ENCODE measurements at regions not wholly inside any gene's neighbourhood (a gene's known extent, or its start where the extent isn't known, plus 50 kb on each side); places are given as distances from the start of the nearest gene placed in this dataset.

DNA sequence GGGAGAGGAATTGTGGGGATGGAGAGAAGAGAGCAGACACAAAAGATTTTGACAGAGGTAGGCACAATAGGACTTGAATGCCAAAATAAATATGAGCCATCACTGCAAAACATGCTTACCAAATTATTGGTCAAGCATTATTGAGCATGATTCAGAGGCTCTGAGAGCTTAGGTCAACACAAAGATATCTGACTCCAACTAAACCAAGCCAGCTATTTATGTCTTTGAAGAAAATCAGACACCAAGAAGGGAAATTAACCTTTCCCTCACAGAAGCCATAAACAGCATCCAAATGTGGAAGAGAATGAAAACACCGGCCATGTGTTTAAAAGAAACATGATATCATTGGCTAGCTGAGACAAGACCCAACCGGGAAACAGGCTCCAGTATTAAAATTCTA lies 323.2 kb downstream of the RAB28 start:
- no peak overlapping the region for H2AFZ ChIP-seq (ENCODE audit: low read depth)
- H3K27ac ChIP-seq, result no peak overlapping the region
- H3K9ac ChIP-seq, result no peak overlapping the region
- no peak overlapping the region for H3K4me2 ChIP-seq
- H4K20me1 ChIP-seq (ENCODE audit: insufficient read depth), result no peaks in the 10 kb centered on the region
- no peaks in the 10 kb centered on the region for H3K79me2 ChIP-seq (ENCODE audit: insufficient read depth, low read depth)
- H3K27me3 ChIP-seq (ENCODE audit: insufficient read depth, low read depth), result no peaks in the 10 kb centered on the region
- no peaks in the 10 kb centered on the region for H3K4me1 ChIP-seq (ENCODE audit: low read depth, poor library complexity, severe bottlenecking)
- TF ChIP-seq, protein P1, sequence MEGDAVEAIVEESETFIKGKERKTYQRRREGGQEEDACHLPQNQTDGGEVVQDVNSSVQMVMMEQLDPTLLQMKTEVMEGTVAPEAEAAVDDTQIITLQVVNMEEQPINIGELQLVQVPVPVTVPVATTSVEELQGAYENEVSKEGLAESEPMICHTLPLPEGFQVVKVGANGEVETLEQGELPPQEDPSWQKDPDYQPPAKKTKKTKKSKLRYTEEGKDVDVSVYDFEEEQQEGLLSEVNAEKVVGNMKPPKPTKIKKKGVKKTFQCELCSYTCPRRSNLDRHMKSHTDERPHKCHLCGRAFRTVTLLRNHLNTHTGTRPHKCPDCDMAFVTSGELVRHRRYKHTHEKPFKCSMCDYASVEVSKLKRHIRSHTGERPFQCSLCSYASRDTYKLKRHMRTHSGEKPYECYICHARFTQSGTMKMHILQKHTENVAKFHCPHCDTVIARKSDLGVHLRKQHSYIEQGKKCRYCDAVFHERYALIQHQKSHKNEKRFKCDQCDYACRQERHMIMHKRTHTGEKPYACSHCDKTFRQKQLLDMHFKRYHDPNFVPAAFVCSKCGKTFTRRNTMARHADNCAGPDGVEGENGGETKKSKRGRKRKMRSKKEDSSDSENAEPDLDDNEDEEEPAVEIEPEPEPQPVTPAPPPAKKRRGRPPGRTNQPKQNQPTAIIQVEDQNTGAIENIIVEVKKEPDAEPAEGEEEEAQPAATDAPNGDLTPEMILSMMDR (conservative IDR thresholded peaks at IDR 0.05; ENCODE audit: low read depth, low read length), result no peak
- H3K36me3 ChIP-seq (ENCODE audit: insufficient read depth), result no peaks in the 10 kb centered on the region
- no peak overlapping the region for H3K4me3 ChIP-seq (IDR thresholded peaks at IDR 0.05; ENCODE audit: insufficient read depth, low read depth, low read length)

DNA sequence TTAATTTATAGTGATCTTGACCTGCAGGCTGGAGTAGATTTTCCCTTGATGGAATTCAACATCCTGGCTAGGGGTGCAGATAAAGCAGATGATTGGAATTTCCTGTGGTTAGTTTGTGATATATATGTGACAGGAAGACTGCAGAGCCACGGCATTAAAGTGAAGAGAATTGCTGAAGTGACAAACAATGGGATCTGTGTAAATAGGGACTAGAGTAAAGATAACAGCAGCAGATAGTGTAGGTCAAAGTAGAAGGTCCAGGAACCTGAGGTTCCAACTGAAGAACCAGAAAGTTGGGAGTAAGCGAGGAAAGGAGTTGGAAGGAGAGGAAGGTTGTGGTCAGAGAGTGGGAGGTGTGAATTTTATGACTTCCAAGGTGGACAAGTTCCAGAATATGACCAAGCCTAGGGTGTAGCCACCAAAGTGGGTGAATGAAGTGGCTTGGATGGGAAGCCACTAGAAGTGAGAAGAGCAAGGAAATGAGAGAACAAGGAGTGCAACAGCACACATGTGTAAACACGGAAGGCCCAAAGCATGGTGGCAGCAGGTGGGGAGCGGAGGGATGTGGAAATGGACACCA lies 325.0 kb downstream of the RAB28 start:
- Histone ChIP-seq H3K4me2 (no peak overlapping the region), H3K4me3 (IDR thresholded peaks at IDR 0.05; ENCODE audit: insufficient read depth, low read depth, low read length) (no peak overlapping the region), H3K36me3 (ENCODE audit: insufficient read depth) (no peaks in the 10 kb centered on the region), H3K27me3 (ENCODE audit: insufficient read depth, low read depth) (no peaks in the 10 kb centered on the region), H4K20me1 (ENCODE audit: insufficient read depth) (no peaks in the 10 kb centered on the region), H2AFZ (ENCODE audit: low read depth) (no peak overlapping the region), H3K27ac (no peak overlapping the region), H3K79me2 (ENCODE audit: insufficient read depth, low read depth) (no peaks in the 10 kb centered on the region), H3K4me1 (ENCODE audit: low read depth, poor library complexity, severe bottlenecking) (no peaks in the 10 kb centered on the region), H3K9ac (no peak overlapping the region)
- TF ChIP-seq, protein P1 (conservative IDR thresholded peaks at IDR 0.05; ENCODE audit: low read depth, low read length), result no peak

DNA sequence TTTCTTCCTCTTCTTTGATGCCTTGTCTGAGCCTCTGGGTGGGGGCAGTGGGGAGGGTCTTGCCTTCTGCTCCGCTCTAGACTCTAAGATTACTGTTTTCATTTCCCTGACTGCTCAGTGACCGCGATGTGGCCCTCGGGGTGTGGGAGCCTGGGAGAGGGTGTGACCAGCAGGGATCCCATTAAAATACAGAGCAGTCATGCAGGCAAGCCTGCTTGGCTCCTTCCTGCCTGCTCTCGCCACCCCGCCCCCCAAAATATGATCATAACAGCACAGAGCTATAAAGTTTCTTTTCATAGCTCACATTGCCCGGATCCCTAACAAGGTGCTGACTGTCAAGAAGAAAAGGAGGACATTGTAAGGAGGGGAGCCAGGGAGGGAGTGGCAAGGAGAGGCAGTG lies 332.9 kb downstream of the RAB28 start:
- Histone ChIP-seq H2AFZ (ENCODE audit: low read depth) (no peak overlapping the region), H3K36me3 (ENCODE audit: insufficient read depth) (no peaks in the 10 kb centered on the region), H3K79me2 (ENCODE audit: insufficient read depth, low read depth) (no peaks in the 10 kb centered on the region), H3K4me1 (ENCODE audit: low read depth, poor library complexity, severe bottlenecking) (no peaks in the 10 kb centered on the region), H3K9ac (no peak overlapping the region), H3K27me3 (ENCODE audit: insufficient read depth, low read depth) (no peaks in the 10 kb centered on the region), H3K27ac (no peak overlapping the region), H3K4me3 (IDR thresholded peaks at IDR 0.05; ENCODE audit: insufficient read depth, low read depth, low read length) (no peak overlapping the region), H4K20me1 (ENCODE audit: insufficient read depth) (no peaks in the 10 kb centered on the region), H3K4me2 (no peak overlapping the region)
- TF ChIP-seq, protein P1 (conservative IDR thresholded peaks at IDR 0.05; ENCODE audit: low read depth, low read length), result no peak

DNA sequence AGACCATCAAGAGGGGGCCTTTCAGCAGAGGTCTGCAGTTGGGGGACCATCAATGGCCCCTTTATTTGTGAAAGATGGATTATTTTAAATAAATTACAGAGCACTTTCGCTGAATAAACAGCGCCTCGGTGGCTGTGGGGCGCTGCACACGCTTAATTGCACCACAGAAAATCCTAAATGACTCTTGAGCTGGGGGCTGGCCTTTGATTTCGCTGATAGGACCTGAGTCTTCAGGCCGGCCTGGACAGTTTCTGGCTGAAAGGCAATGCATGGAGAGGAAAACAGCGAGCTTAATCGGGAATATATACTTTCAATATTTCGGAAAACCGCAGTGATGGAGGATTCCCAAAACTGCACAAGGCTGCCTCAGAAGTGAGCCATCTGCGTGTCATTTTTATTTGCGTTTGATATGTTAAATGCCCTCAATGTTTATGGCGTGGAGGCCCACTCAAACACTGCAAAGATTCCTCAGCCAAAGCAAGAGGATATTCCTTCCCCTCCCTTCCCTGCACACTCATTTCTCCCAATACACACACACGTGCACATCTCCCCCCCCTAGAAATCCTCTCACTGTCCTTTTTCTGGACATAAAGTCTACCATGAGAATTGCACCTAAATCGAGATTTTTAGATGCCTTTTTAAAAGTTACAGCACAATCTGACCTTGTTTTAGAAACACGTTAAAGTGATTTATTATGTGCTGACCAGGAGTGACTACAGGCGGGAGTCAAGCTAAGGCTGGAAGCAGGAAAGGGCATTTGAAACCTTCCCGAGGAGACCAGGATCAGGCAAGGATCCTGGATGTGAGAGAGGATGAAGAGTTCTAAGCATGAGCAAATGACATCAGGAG lies 340.7 kb downstream of the RAB28 start:
- H3K79me2 ChIP-seq (ENCODE audit: insufficient read depth, low read depth), result no peaks in the 10 kb centered on the region
- TF ChIP-seq, protein P1 (conservative IDR thresholded peaks at IDR 0.05; ENCODE audit: low read depth, low read length), result no peak
- no peak overlapping the region for H3K4me2 ChIP-seq
- H3K36me3 ChIP-seq (ENCODE audit: insufficient read depth), result no peaks in the 10 kb centered on the region
- H3K27ac ChIP-seq, result no peak overlapping the region
- no peaks in the 10 kb centered on the region for H4K20me1 ChIP-seq (ENCODE audit: insufficient read depth)
- H3K4me1 ChIP-seq (ENCODE audit: low read depth, poor library complexity, severe bottlenecking), result no peaks in the 10 kb centered on the region
- H3K27me3 ChIP-seq (ENCODE audit: insufficient read depth, low read depth), result no peaks in the 10 kb centered on the region
- H3K9ac ChIP-seq, result no peak overlapping the region
- H2AFZ ChIP-seq (ENCODE audit: low read depth), result no peak overlapping the region
- no peak overlapping the region for H3K4me3 ChIP-seq (IDR thresholded peaks at IDR 0.05; ENCODE audit: insufficient read depth, low read depth, low read length)

All from KMS-11 (cell line).